HCT116 (cell line): ENCODE measurements at regions not wholly inside any gene's neighbourhood (a gene's known extent, or its start where the extent isn't known, plus 50 kb on each side); places are given as distances from the start of the nearest gene placed in this dataset.

Experiments
- ATAC-seq: fragments of 200-7000 bp; cut with Tn5 transposase; 2 replicates; pipeline ENCODE4 v1.9.1; 2020; ENCODE audit warnings: mild to moderate bottlenecking, moderate library complexity
- BruUV-seq: library from RNA; stranded (reverse); fragments of 400-500 nt; replicated peaks from 2 replicates; lab custom pipeline; 2021; lab: Mats Ljungman, UMichigan
- CTCF ChIA-PET: fragments of 300-600 bp; sonication (Branson Sonifier 250); formaldehyde crosslinking; loops from one replicate; lab custom pipeline; 2021; ENCODE audit warnings: antibody characterized with exemption; lab: Charles Lee
- POLR2A ChIA-PET: fragments of 300-600, 350-600 bp; sonication (Branson Sonifier 250); formaldehyde crosslinking; loops from one replicate; lab custom pipeline; 2021; ENCODE audit warnings: antibody characterized with exemption; lab: Charles Lee
- RAD21 ChIA-PET, 2 experiments: fragments of 300-600 bp; sonication (Branson Sonifier 250); formaldehyde crosslinking; loops; one replicate each; lab custom pipeline; 2023; ENCODE audit warnings: low total read pairs in 2 of 2; ENCODE audit not compliant: uncharacterized antibody in 2 of 2, unreplicated experiment in 2 of 2, low non-redundant PET in 1 of 2; lab: Charles Lee
- DNase-seq: peaks from one replicate; pipeline ENCODE4 v3.0.0-alpha.2; 2010; ENCODE audit warnings: low read depth, low spot score
- H2AFZ ChIP-seq: fragments of 200-600 bp; shearing (Covaris generic), sonication (generic); 2 replicates; pipeline ENCODE4 v1.6.1; 2017; ENCODE audit warnings: low read depth, mixed run types, mixed read lengths, antibody characterized with exemption, low read length; ENCODE audit not compliant: poor library complexity, severe bottlenecking
- H3K27ac ChIP-seq: 2 replicates; pipeline ENCODE4 v1.5.1; 2012; ENCODE audit warnings: low read depth, low read length
- H3K27me3 ChIP-seq: fragments of 200-600 bp; sonication (generic); 2 replicates; pipeline ENCODE4 v1.6.1; 2016; ENCODE audit warnings: mixed run types, low read length, mixed read lengths; ENCODE audit not compliant: insufficient read depth
- H3K36me3 ChIP-seq, 2 experiments: fragments of 200-500 bp in 1 of 2; fragments of 200-600 bp in 1 of 2; sonication (Bioruptor generic) in 1 of 2; sonication (generic) in 1 of 2; 2 replicates each; pipeline versions ENCODE4 v1.5.1 to v1.6.1; 2014 to 2016; ENCODE audit warnings: low read length in 2 of 2, inconsistent platforms in 1 of 2, mixed read lengths in 1 of 2, mixed run types in 1 of 2; ENCODE audit not compliant: insufficient read depth in 2 of 2, control insufficient read depth in 1 of 2
- H3K4me1 ChIP-seq, 2 experiments: fragments of 200-600 bp in 1 of 2; sonication (generic) in 1 of 2; 2 replicates each; pipeline versions ENCODE4 v1.5.1 to v1.6.1; 2012 to 2017; ENCODE audit warnings: low read length in 2 of 2, inconsistent platforms in 1 of 2, mild to moderate bottlenecking in 1 of 2, mixed read lengths in 1 of 2, mixed run types in 1 of 2, moderate library complexity in 1 of 2; ENCODE audit not compliant: insufficient read depth in 2 of 2, control insufficient read depth in 1 of 2
- H3K4me2 ChIP-seq: fragments of 200-600 bp; sonication (generic); 2 replicates; pipeline ENCODE4 v1.6.1; 2017; ENCODE audit warnings: mixed run types, low read length, mixed read lengths
- H3K4me3 ChIP-seq, 2 experiments: fragments of 200-600 bp in 1 of 2; sonication (generic) in 1 of 2; replicated peaks in 1 of 2; 2 replicates each; pipeline ENCODE4 v1.5.1; 2011 to 2016; ENCODE audit warnings: low read length in 2 of 2, control low read depth in 1 of 2, low read depth in 1 of 2, mild to moderate bottlenecking in 1 of 2, mixed read lengths in 1 of 2, mixed run types in 1 of 2
- H3K79me2 ChIP-seq: fragments of 200-600 bp; sonication (generic); 2 replicates; pipeline ENCODE4 v1.6.1; 2017; ENCODE audit warnings: mild to moderate bottlenecking, mixed run types, low read length, moderate library complexity, mixed read lengths; ENCODE audit not compliant: insufficient read depth
- H3K9ac ChIP-seq: fragments of 200-600 bp; sonication (generic); 2 replicates; pipeline ENCODE4 v1.6.1; 2016; ENCODE audit warnings: low read length, mixed read lengths
- H3K9me2 ChIP-seq: fragments of 200-600 bp; sonication (generic), shearing (Covaris generic); 2 replicates; pipeline ENCODE4 v1.6.1; 2017; ENCODE audit warnings: mixed run types, mild to moderate bottlenecking, moderate library complexity; ENCODE audit not compliant: insufficient read depth
- H3K9me3 ChIP-seq, 2 experiments: fragments of 200-500 bp in 1 of 2; fragments of 200-600 bp in 1 of 2; sonication (Bioruptor generic) in 1 of 2; sonication (generic) in 1 of 2; 2 replicates each; pipeline ENCODE4 v1.6.1; 2014 to 2017; ENCODE audit warnings: low read length in 2 of 2, mixed read lengths in 2 of 2, inconsistent platforms in 1 of 2, low read depth in 1 of 2, mild to moderate bottlenecking in 1 of 2, mixed run types in 1 of 2, moderate library complexity in 1 of 2; ENCODE audit not compliant: control insufficient read depth in 1 of 2, insufficient read depth in 1 of 2
- H4K20me1 ChIP-seq: fragments of 200-600 bp; sonication (generic), shearing (Covaris generic); 2 replicates; pipeline ENCODE4 v1.6.1; 2017; ENCODE audit warnings: mixed run types, mild to moderate bottlenecking, moderate library complexity; ENCODE audit not compliant: insufficient read depth
- ATF3 ChIP-seq: IDR thresholded peaks from 2 replicates; pipeline ENCODE4 v1.6.1; 2012
- CEBPB ChIP-seq: IDR thresholded peaks from 2 replicates; pipeline ENCODE4 v1.6.1; 2012; ENCODE audit warnings: low read depth
- ELF1 ChIP-seq: IDR thresholded peaks from 2 replicates; pipeline ENCODE4 v1.6.1; 2012; ENCODE audit warnings: low read depth, borderline replicate concordance
- EZH2 ChIP-seq: fragments of 200-600 bp; sonication (generic); IDR thresholded peaks from 2 replicates; pipeline ENCODE4 v1.6.1; 2017; ENCODE audit warnings: antibody characterized with exemption, mixed run types
- EZH2phosphoT487 ChIP-seq: fragments of 200-600 bp; IDR thresholded peaks from 2 replicates; pipeline ENCODE4 v1.6.1; 2018; ENCODE audit warnings: antibody characterized with exemption, borderline replicate concordance
- POLR2A ChIP-seq: IDR thresholded peaks from 2 replicates; pipeline ENCODE4 v1.7.0; 2011; ENCODE audit warnings: borderline replicate concordance; ENCODE audit not compliant: insufficient read depth, insufficient read length; ENCODE audit errors: extremely low read depth
- REST ChIP-seq: IDR thresholded peaks from 2 replicates; pipeline ENCODE4 v1.6.1; 2012; ENCODE audit warnings: low read depth
- SP1 ChIP-seq: IDR thresholded peaks from 2 replicates; pipeline ENCODE4 v1.6.1; 2012; ENCODE audit warnings: low read depth
- ZBTB33 ChIP-seq: IDR thresholded peaks from 2 replicates; pipeline ENCODE4 v1.6.1; 2011; ENCODE audit warnings: mild to moderate bottlenecking, low read length, moderate library complexity; ENCODE audit not compliant: insufficient replicate concordance; ENCODE audit errors: extremely low read depth
- ZFX ChIP-seq: fragments of 450-650 bp; IDR thresholded peaks from 2 replicates; pipeline ENCODE4 v1.6.1; 2017
- ZNF274 ChIP-seq: fragments of 200-500 bp; sonication (Bioruptor generic); IDR thresholded peaks from 2 replicates; pipeline ENCODE4 v1.6.1; 2014; ENCODE audit warnings: mild to moderate bottlenecking, low read depth, low read length, inconsistent platforms
- intact Hi-C: fragments of 100-400 bp; cut with micrococcal nuclease; formaldehyde crosslinking; loops from 2 replicates; pipeline ENCODE4 v1.10.0; 2022

- no TSS peak for BruUV-seq
- POLR2A ChIA-PET, result no interaction called here
Measured at GRCh38 chr1:187153047-187153446, 324.3 kb downstream of the PLA2G4A start.

GRCh38 chr1:187157115-187157514 is 328.4 kb downstream of the PLA2G4A start:
- ChIA-PET POLR2A (no interaction called here), CTCF (no interaction called here), RAD21 (no interaction called here)
- no peak overlapping the region for H3K27ac ChIP-seq
- H4K20me1 ChIP-seq, result no peaks in the 10 kb centered on the region
- no TSS peak for BruUV-seq
- no peaks in the 10 kb centered on the region for H3K27me3 ChIP-seq
- intact Hi-C loops, result no loop called here
- no peaks in the 10 kb centered on the region for H3K79me2 ChIP-seq
- no peak overlapping the region for H3K9ac ChIP-seq
- no peak overlapping the region for H3K4me3 ChIP-seq
- H3K4me2 ChIP-seq, result no peak overlapping the region
- no peaks in the 10 kb centered on the region for H3K4me1 ChIP-seq
- no peaks in the 10 kb centered on the region for H3K9me2 ChIP-seq
- no peaks in the 10 kb centered on the region for H3K9me3 ChIP-seq
- no peaks in the 10 kb centered on the region for H3K36me3 ChIP-seq
- ATAC-seq (no peak), DNase-seq (no peak)
- H2AFZ ChIP-seq, result no peak overlapping the region
- TF ChIP-seq SP1 (no peak), CEBPB (no peak), REST (no peak), ZNF274 (no peak), EZH2phosphoT487 (no peak), EZH2 (no peak), POLR2A (no peak), ZFX (no peak)

More at GRCh38 chr1:187153047-187153446, 324.3 kb downstream of the PLA2G4A start:
- ATAC-seq, result no peak
- Histone ChIP-seq H4K20me1 (no peaks in the 10 kb centered on the region), H3K9ac (no peak overlapping the region), H3K27ac (no peak overlapping the region), H3K79me2 (no peaks in the 10 kb centered on the region), H3K9me2 (no peaks in the 10 kb centered on the region), H3K4me2 (no peak overlapping the region), H3K4me3 (no peak overlapping the region), H2AFZ (no peak overlapping the region), H3K4me1 (no peaks in the 10 kb centered on the region), H3K36me3 (no peaks in the 10 kb centered on the region), H3K27me3 (no peaks in the 10 kb centered on the region), H3K9me3 (no peaks in the 10 kb centered on the region)
- TF ChIP-seq ATF3 (no peak), ZBTB33 (no peak), ELF1 (no peak), EZH2 (no peak), CEBPB (no peak)
- intact Hi-C loops, result no loop called here
- ChIA-PET CTCF (no interaction called here), RAD21 (no interaction called here)
- no peak for DNase-seq
